CD4-positive, alpha-beta T cell treated with Interferon gamma for 1 hour (primary cell): ENCODE measurements at regions not wholly inside any gene's neighbourhood (a gene's known extent, or its start where the extent isn't known, plus 50 kb on each side); places are given as distances from the start of the nearest gene placed in this dataset.
"Not testable (repeated sequence)": the region's sequence is repeated elsewhere in the genome, so short reads cannot be mapped to it uniquely, and the experiment has no call there.

ENCODE experiments used
- DNase-seq: peaks from one replicate; pipeline ENCODE4 v3.0.0-alpha.2; 2020

- peak; percentile 44 for DNase-seq
Measured at GRCh38 chr19:34041925-34042521, 130.3 kb upstream of the LSM14A start.

DNA sequence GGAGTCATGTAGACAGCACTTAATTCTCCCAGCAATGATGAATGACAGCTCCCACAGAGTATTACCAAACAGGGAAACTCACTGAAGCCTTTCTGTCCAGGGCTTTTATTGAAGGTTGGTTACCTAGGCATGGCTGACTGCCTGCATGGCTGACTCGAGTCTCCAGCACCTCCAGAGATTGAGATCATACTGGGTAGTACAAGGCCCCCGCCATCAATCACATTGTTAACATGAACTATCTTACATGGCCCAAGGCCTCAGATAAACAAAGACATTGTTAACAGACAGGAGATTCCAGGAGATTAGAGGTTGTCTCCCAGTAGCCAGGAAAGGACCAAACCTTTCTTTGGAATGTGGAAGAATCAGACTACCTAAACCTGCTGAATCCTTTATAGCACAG is 128.3 kb upstream of the LSM14A start:
- no peak for DNase-seq

DNA sequence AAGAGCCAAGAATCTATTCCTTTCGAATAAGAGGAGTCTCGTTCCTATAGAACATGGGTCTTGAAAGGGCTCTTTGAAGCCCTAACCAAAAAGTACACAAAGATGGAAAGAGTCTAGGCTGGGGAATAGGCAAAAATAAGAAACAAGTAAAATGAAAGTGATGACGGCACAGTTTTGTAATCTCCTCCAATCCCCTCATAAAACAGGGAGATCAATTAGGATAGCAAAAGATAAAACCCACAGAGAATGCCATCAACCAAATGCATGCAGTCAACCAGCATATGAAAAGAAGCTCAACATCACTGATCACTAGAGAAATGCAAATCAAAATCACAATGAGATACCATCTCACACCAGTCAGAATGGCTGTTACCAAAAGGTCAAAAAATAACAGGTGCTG is 122.4 kb upstream of the LSM14A start:
- no peak for DNase-seq

DNA sequence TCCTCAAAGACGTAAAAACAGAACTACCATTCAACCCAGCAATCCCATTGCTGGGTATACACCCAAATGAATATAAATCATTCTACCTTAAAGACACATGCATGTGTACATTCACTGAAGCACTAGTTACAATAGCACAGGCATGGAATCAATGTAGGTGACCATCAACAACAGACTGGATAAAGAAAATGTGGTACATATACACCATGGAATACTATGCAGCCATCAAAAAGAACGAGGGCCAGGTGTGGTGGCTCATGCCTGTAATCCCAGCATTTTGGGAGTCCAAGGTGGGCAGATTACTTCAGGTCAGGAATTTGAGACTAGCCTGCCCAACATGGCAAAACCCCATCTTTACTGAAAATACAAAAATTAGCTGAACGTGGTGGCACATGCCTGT is 121.9 kb upstream of the LSM14A start:
- not testable (repeated sequence) for DNase-seq

DNA sequence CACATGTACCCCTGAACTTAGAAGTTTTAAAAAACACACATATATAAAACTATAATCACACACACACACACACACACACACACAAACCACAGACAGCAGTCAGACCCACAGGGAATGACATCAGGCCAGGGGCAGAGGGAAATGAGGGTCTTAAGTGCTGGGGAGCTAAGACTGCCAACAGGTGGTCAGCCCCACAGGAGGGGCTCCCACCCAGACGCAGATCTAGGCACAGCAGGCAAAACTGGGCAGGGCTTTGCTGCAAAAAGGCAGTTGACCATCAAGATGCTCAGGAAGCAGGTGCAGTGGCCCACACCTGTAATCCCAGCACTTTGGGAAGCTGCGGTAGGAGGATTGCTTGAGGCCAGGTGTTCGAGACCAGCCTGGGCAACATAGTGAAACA is 121.0 kb upstream of the LSM14A start:
- no peak for DNase-seq

GRCh38 chr19:34057155-34057554 is 115.1 kb upstream of the LSM14A start:
- no peak for DNase-seq

DNA sequence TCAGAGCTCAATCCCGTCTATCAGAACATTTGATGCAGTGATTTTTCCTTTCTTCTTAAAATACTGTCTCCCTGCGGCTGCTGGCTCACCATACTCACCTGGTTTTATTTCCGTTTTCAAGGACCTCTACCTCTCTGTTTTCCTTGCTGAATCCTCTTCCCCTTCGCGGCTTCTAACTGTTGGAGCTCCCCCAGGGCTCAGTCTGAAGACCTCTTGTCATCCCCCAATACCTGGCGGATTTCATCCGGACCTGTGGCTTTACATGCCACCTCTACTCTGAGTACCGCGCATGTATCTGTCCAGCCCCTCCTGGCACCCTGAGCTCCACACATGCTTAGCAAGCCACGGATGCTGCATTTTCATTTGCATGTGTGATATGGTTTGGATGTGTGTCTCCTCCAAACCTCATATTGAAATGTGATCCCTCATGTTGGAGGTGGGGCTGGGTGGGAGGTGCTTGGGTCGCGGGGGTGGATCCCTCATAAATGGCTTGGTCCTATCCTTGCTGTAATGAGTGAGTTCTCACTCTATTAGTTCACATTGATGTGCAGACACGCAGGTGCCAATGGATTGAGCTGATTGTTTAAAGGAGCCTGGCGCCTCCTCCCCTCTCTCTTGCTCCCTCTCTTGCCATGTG is 106.2 kb upstream of the LSM14A start:
- no peak for DNase-seq

GRCh38 chr19:34067861-34068271 is 104.4 kb upstream of the LSM14A start:
- DNase-seq: no peak

DNA sequence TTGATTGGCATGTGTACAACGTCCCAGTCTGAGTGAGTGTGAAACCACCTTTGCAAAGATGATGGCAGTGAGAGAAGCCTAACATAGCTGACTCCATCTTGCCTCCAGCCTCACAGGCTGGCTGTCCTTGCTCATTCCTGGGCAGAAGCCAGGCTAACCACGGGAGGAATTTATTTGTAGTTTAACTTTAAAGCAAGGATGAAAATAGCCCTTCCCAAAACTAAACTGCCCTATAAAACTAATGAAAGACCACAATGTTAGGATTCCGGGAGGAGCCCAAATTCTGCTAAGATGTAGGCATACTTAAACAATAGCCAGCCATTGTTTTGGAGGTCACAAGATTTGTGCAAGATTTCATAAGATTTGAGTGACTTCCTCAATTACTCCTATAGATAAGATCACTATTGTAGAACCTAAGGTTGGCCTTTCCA is 96.6 kb upstream of the LSM14A start:
- DNase-seq: no peak

DNA sequence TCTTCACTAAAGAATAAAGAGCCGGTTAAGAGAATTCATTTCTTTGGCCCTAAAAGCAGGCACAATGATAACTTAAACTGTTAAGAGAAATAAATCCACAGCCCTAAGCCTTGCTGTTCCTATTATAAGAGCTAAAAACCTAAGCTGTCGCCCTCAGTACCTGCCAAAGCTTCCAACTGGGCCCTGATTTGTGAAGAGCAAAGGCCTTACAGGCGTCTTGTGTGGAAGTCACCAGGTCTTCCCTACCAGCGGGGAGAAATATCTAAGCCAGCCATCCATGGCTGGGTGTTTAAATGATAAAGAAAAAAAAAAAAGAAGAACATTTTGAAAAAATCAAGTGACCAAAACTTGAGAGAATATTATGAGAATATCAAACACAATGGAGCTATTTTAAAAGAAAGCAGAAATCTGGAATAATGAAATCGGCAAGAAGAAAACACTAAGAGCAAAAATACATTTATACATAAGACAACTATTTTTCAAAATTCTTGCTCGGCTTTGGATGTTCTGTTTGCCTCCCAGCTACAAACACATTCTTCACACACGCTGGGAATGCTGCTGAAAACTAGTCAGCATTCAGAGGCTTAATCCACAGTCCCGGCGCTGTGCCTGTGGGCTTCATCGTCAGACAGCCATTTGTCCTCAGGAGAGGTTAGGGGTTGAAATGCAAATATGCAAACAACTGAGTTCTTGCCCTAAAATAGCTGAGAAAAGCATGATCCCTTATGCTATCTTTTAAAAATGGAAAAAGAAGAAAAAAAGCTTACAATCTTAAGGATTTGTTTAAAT is 89.8 kb upstream of the LSM14A start:
- DNase-seq: no peak

DNA sequence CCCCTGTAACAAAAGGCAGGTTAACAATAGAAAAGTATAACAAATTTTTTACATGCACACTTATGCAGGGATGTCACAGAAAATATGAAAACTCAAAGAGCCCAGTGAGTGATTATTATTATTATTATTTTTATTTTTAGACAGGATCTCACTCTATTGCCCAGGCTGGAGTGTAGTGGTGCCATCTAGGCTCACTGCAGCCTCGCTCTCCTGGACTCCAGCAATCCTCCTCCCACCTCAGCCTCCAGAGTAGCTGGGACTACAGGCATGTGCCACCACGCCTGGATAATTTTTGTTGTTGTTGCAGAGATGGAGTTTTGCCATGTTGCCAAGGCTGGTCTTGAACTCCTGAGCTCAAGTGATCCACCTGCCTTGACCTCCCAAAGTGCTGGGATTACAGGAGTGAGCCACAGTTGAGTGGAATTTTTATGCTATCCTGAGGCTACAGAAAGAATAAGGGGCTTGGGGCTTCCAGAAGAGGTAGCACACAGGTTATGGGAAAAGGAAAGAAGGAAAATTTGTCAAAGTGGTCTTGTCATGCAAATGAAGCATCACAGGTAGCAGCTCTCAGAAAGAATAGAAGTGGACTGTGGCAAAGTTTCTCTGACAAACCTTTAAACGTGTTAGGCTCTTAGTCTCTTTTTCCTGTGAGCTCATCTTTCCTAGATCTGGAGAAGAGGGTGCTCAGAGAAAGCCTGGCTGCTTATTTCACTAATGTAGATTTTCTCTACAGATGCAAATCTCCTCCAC is 87.7 kb upstream of the LSM14A start:
- no peak for DNase-seq

- no peak for DNase-seq
Measured at GRCh38 chr19:34085336-34085735, 87.0 kb upstream of the LSM14A start.

DNA sequence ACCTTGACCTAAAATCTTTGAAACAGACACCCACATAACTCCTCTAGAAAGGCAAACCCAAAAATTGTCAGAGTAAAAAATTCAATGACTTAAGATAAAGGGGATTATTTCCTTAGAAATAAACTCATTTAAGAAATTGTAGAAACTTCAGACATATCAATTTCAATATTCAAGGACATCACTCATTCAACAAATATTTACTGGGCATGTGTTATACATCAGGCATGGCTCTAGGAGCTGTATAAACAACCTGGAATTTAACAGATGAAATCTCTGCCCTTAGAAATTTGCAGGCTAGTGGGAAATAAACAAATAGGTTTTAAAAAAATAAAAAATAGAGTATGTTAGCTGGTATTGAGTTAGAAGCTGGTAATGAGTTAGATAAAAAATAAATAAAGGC is 84.0 kb upstream of the LSM14A start:
- DNase-seq: no peak

- no peak for DNase-seq
Measured at GRCh38 chr19:34089566-34089965, 82.7 kb upstream of the LSM14A start.

DNA sequence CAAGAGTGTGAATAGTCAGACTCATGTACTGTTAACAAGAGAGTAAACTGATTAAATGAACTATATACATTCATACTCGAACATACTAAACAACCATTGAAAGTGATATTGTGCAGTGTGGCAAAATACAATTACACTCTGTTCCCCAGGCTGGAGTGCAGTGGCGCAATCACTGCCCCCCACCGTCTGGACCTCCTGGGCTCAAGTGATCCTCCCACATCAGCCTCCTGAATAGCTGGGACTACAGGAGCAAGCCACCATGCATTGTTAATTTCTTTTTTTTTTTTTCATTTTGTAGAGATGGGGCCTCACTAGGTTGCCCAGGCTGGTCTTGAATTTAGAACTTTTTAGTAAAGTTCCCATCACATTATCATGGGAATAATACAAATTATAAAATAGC is 77.3 kb upstream of the LSM14A start:
- DNase-seq: no peak

DNA sequence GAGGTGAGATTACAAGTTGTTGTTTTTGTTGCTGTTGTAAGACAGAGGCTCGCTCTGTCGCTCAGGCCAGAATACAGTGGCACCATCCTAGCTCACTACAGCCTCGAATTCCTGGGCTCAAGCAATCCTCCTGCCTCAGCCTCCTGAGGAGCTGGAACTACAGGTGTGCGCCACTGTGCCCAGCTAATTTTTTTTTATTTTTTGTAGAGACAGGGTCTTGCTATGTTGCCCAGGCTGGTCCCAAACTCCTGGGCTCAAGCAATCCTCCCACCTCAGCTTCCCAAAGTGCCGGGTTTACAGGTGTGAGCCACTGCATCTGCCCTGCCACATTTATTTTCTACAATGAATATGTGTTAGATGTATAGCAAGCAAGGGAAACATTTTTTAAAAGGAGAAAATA is 76.9 kb upstream of the LSM14A start:
- DNase-seq: not testable (repeated sequence)

GRCh38 chr19:34096020-34096915 is 76.0 kb upstream of the LSM14A start:
- no peak for DNase-seq

- no peak for DNase-seq
Measured at GRCh38 chr19:34104096-34104495, 68.2 kb upstream of the LSM14A start.

DNA sequence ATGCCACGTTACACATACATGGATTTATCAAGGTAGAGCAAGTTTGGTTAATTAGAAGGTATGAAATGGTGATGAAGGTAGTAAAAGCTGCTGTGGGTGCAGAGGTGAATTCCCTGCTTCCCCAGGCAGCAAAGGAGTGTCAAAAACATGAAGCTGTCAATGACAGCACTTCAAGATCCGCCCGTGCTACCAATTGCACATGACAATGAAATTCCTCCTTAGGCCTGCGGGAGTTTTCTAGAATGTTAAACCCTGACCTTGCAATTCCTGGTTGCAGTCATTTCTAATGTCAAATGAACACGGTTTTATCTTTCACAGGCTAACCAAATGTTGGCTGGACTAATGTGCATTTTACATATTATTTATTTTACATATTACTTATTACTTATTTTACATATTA is 67.7 kb upstream of the LSM14A start:
- no peak for DNase-seq

- no peak for DNase-seq
Measured at GRCh38 chr19:34109596-34109995, 62.7 kb upstream of the LSM14A start.

DNA sequence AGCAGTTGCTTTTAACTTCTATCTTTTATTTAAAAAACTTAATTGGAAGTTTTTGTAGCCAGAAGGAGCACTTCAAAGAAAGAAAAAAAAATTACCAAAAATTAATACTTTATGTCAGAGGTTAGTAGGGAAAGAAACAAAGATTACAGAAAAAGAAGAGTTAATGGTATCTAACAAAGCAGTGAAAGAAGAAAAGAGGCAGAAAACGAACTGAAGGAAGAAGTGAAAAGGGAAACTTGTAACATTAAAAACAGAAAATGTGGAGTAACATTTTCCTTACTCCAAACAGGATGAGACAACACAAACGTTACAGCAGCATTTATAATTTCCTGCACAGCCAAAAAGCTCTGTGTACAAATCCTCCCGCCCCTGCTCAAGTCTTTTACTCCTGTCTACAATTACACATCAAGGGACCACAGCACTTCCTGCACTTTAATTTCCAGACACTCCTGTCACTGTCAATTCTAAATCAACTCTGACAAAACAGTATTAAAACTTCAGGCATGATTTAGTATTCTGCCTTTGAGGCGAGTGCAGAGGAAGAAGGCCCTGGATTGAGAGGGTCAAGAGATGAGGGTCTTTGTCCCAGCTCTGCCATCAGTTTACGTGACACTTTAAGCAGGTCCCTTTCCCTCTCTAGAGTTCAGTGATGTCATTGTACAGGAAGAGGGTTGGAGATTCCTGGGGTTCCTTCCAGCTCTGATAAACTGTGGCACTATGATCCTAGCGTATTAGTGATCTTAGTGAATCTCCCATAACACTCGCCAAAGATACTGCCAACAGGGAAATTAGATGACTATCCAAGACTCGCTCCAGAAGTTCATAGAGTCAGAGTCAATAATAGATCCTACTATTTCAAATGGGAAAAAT is 53.2 kb upstream of the LSM14A start:
- DNase-seq: no peak
